ENCODE measurements at regions not wholly inside any gene's neighbourhood (a gene's known extent, or its start where the extent isn't known, plus 50 kb on each side); places are given as distances from the start of the nearest gene placed in this dataset.

- DNase-seq (ENCODE audit: low spot score), result no peak
Observed at GRCh38 chr4:163582703-163583102, 88.2 kb downstream of the TMA16 start.

- no peak for DNase-seq (ENCODE audit: low spot score)
Observed at GRCh38 chr4:163587867-163588266, 93.4 kb downstream of the TMA16 start.

- no peak for DNase-seq (ENCODE audit: low spot score)
Observed at GRCh38 chr4:163588532-163588931, 94.0 kb downstream of the TMA16 start.

- no peak for DNase-seq (ENCODE audit: low spot score)
Observed at GRCh38 chr4:163590103-163590502, 95.6 kb downstream of the TMA16 start.

GRCh38 chr4:163590619-163591264 lies 96.3 kb downstream of the TMA16 start:
- DNase-seq (ENCODE audit: low spot score), result no peak

- DNase-seq (ENCODE audit: low spot score), result no peak
Observed at GRCh38 chr4:163591614-163592020, 97.1 kb downstream of the TMA16 start.

GRCh38 chr4:163592212-163592611 lies 97.7 kb downstream of the TMA16 start:
- DNase-seq (ENCODE audit: low spot score), result no peak

- no peak for DNase-seq (ENCODE audit: low spot score)
Observed at GRCh38 chr4:163595580-163595979, 101.1 kb downstream of the TMA16 start.

- no peak for DNase-seq (ENCODE audit: low spot score)
Observed at GRCh38 chr4:163598028-163598427, 103.5 kb downstream of the TMA16 start.

GRCh38 chr4:163598489-163598888 lies 104.0 kb downstream of the TMA16 start:
- no peak for DNase-seq (ENCODE audit: low spot score)

- DNase-seq (ENCODE audit: low spot score), result no peak
Observed at GRCh38 chr4:163600727-163601126, 106.2 kb downstream of the TMA16 start.

GRCh38 chr4:163603257-163603656 lies 108.8 kb downstream of the TMA16 start:
- no peak for DNase-seq (ENCODE audit: low spot score)

GRCh38 chr4:163606896-163607691 lies 112.6 kb downstream of the TMA16 start:
- DNase-seq (ENCODE audit: low spot score), result no peak

- no peak for DNase-seq (ENCODE audit: low spot score)
Observed at GRCh38 chr4:163609019-163609418, 114.5 kb downstream of the TMA16 start.

GRCh38 chr4:163610648-163611047 lies 116.2 kb downstream of the TMA16 start:
- DNase-seq (ENCODE audit: low spot score), result no peak

- DNase-seq (ENCODE audit: low spot score), result no peak
Observed at GRCh38 chr4:163611182-163611581, 116.7 kb downstream of the TMA16 start.

GRCh38 chr4:163611784-163612445 lies 117.4 kb downstream of the TMA16 start:
- DNase-seq (ENCODE audit: low spot score), result no peak

- no peak for DNase-seq (ENCODE audit: low spot score)
Observed at GRCh38 chr4:163612762-163613161, 118.3 kb downstream of the TMA16 start.

GRCh38 chr4:163613383-163613782 lies 118.9 kb downstream of the TMA16 start:
- DNase-seq (ENCODE audit: low spot score), result no peak

GRCh38 chr4:163614866-163615265 lies 120.4 kb downstream of the TMA16 start:
- DNase-seq (ENCODE audit: low spot score), result no peak

- DNase-seq (ENCODE audit: low spot score), result no peak
Observed at GRCh38 chr4:163618845-163619244, 124.4 kb downstream of the TMA16 start.

- no peak for DNase-seq (ENCODE audit: low spot score)
Observed at GRCh38 chr4:163620738-163621137, 126.2 kb downstream of the TMA16 start.

- DNase-seq (ENCODE audit: low spot score), result no peak
Observed at GRCh38 chr4:163621821-163622220, 127.3 kb downstream of the TMA16 start.

Measured in AG08395 (cell line).